Chondrocyte (in vitro differentiated cells): ENCODE measurements at regions not wholly inside any gene's neighbourhood (a gene's known extent, or its start where the extent isn't known, plus 50 kb on each side); places are given as distances from the start of the nearest gene placed in this dataset.

Experiments used
- DNase-seq: peaks from one replicate; pipeline ENCODE4 v3.0.0; 2021; ENCODE audit warnings: mixed read lengths, low spot score
- H3K27ac Mint-ChIP-seq: one replicate; pipeline ENCODE4 v1.8.0; 2021; ENCODE audit warnings: mild to moderate bottlenecking, moderate library complexity, mixed read lengths; ENCODE audit not compliant: unreplicated experiment
- H3K27me3 Mint-ChIP-seq: 2 replicates; pipeline ENCODE4 v1.8.0; 2021; ENCODE audit warnings: low read depth, mixed read lengths
- H3K36me3 Mint-ChIP-seq: 2 replicates; pipeline ENCODE4 v1.8.0; 2021; ENCODE audit warnings: low read depth, mixed read lengths
- H3K4me1 Mint-ChIP-seq: 2 replicates; pipeline ENCODE4 v1.8.0; 2021; ENCODE audit warnings: low read depth, mild to moderate bottlenecking, mixed read lengths
- H3K4me3 Mint-ChIP-seq: one replicate; pipeline ENCODE4 v1.8.0; 2021; ENCODE audit warnings: mild to moderate bottlenecking, moderate library complexity, mixed read lengths; ENCODE audit not compliant: unreplicated experiment
- H3K9me3 Mint-ChIP-seq: 2 replicates; pipeline ENCODE4 v1.8.0; 2021; ENCODE audit warnings: low read depth, mixed read lengths
- TF ChIP-seq, protein P1 (sequence below): fragments of 200-600 bp; sonication (generic); IDR thresholded peaks from 2 replicates; pipeline ENCODE4 v1.5.0; 2021; ENCODE audit warnings: antibody characterized with exemption, mild to moderate bottlenecking, moderate library complexity

DNA sequence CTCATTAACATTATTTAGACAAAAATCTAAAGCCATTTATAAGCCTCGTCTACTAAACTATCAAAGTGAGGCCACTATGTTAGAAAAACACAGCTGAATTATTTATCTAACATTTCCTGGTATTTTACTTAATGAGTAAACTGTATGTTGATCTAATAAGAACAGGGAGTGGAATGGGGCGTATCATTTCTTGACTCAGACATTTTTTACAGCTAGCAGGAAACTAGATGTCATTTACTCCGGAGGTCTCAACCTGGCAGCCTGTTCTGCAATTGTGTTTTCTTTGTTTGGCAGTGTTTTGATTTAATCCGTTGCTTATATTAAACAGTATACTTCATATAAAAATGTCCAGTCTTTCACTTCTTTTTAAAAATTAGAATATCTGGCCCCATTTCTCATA is 79.1 kb upstream of the ABI3BP start:
- DNase-seq: no peak
- Mint-ChIP-seq H3K4me1 (peaks cover 44% of the 10 kb centered on the region), H3K9me3 (peaks cover 10% of the 10 kb centered on the region), H3K27ac (no peak overlapping the region), H3K36me3 (no peaks in the 10 kb centered on the region), H3K4me3 (no peak overlapping the region), H3K27me3 (no peaks in the 10 kb centered on the region)
- TF ChIP-seq, protein P1, sequence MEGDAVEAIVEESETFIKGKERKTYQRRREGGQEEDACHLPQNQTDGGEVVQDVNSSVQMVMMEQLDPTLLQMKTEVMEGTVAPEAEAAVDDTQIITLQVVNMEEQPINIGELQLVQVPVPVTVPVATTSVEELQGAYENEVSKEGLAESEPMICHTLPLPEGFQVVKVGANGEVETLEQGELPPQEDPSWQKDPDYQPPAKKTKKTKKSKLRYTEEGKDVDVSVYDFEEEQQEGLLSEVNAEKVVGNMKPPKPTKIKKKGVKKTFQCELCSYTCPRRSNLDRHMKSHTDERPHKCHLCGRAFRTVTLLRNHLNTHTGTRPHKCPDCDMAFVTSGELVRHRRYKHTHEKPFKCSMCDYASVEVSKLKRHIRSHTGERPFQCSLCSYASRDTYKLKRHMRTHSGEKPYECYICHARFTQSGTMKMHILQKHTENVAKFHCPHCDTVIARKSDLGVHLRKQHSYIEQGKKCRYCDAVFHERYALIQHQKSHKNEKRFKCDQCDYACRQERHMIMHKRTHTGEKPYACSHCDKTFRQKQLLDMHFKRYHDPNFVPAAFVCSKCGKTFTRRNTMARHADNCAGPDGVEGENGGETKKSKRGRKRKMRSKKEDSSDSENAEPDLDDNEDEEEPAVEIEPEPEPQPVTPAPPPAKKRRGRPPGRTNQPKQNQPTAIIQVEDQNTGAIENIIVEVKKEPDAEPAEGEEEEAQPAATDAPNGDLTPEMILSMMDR: no peak

GRCh38 chr3:101070799-101071121 is 77.5 kb upstream of the ABI3BP start:
- H3K27me3 Mint-ChIP-seq: no peaks in the 10 kb centered on the region
- H3K4me3 Mint-ChIP-seq: no peak overlapping the region
- peak overlapping the region; percentile 4 for H3K27ac Mint-ChIP-seq
- H3K36me3 Mint-ChIP-seq: no peaks in the 10 kb centered on the region
- no peak for DNase-seq
- H3K4me1 Mint-ChIP-seq: peaks cover 56% of the 10 kb centered on the region
- TF ChIP-seq, protein P1: no peak
- H3K9me3 Mint-ChIP-seq: peaks cover 10% of the 10 kb centered on the region

GRCh38 chr3:101069901-101070798 is 76.9 kb upstream of the ABI3BP start:
- TF ChIP-seq, protein P1: peak; percentile 76
- H3K27ac Mint-ChIP-seq: peak overlapping the region; percentile 72
- no peak for DNase-seq
- no peak overlapping the region for H3K4me3 Mint-ChIP-seq
- H3K27me3 Mint-ChIP-seq: no peaks in the 10 kb centered on the region
- peaks cover 10% of the 10 kb centered on the region for H3K9me3 Mint-ChIP-seq
- no peaks in the 10 kb centered on the region for H3K36me3 Mint-ChIP-seq
- peaks cover 61% of the 10 kb centered on the region for H3K4me1 Mint-ChIP-seq

DNA sequence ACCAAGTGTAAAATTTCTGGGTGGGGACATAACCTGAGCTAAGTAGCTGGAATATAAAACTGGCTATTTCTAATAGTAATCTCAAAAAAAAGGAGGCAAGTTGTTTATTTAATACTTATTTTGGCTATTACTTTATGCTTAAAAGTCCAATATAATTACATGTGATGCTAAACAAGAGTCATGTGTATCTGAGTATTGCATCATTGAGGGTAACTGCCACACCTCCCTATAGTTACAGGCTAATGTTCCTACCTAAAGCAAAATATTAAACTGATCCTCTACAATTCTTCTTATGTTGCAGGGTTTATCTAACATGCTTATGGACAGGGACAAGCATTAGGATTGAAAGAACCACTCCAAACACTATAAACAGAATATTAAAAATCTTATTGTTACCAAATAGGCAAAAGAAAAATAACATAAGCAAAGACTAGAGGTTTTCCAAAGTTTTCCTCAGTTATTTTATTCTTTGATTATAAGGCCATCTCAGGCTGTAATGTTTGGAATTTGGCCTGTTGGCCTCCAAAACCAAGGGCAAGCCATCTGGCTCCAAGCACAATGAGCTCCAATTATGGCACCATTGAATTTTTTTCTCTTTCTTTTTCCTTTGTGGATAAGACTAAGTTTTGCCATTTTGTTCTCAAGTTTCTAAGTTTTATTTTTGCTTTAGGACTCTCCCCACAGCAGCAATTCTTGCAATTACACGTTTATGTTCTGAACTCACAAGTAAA is 75.8 kb upstream of the ABI3BP start:
- Mint-ChIP-seq H3K4me1 (peaks cover 72% of the 10 kb centered on the region), H3K9me3 (peaks cover 6% of the 10 kb centered on the region), H3K36me3 (no peaks in the 10 kb centered on the region), H3K4me3 (no peak overlapping the region), H3K27ac (peak overlapping the region; percentile 41), H3K27me3 (no peaks in the 10 kb centered on the region)
- TF ChIP-seq, protein P1: no peak
- no peak for DNase-seq

DNA sequence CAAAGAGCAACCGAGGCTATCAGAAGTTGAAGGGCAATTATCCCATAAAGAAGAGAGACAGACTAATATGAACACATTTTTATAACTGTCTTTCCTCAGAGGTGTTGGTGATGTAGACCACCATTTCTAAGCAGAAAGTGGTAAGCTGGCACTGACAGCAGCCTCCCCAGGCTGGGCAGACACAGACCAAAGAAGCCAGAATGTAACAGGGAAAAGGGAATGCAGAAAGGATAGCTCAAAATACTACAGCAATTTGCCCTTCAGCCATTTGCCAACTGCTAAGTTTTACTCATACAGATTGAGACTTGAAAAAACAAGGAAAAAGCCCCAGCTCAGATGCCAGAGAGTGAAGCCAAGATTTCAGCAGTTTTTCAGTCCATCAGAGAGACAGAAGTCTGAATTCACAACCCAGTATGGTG is 73.5 kb upstream of the ABI3BP start:
- H3K36me3 Mint-ChIP-seq: no peaks in the 10 kb centered on the region
- TF ChIP-seq, protein P1: no peak
- no peak for DNase-seq
- no peaks in the 10 kb centered on the region for H3K27me3 Mint-ChIP-seq
- peak overlapping the region; percentile 99 for H3K27ac Mint-ChIP-seq
- peak overlapping the region; percentile 20 for H3K4me3 Mint-ChIP-seq
- peaks cover 8% of the 10 kb centered on the region for H3K9me3 Mint-ChIP-seq
- H3K4me1 Mint-ChIP-seq: peaks cover 66% of the 10 kb centered on the region
